ENCODE measurements at regions not wholly inside any gene's neighbourhood (a gene's known extent, or its start where the extent isn't known, plus 50 kb on each side); places are given as distances from the start of the nearest gene placed in this dataset.
"Not testable (repeated sequence)": the region's sequence is repeated elsewhere in the genome, so short reads cannot be mapped to it uniquely, and the experiment has no call there.

DNA sequence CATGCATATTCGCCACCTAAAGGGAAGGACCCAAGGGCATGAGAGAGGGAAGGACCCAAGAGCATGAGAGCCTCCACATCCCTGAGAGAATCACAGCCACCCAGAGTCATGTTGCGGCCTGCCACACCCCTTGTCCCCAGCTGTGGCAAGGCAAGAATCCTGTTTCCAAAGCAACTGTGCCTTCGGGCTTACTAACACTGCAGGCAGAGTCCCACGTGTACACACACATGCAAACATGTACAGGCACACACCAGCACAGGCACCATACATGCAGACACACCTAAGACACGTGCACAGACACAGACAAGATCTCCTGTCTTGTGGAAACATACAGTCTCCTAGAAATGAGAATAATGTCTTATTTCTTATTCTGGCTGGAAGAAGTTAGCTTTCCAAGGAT is 92.4 kb upstream of the CDYL2 start:
- Histone ChIP-seq H3F3A (replicated peaks; ENCODE audit: insufficient read depth) (peaks cover 13% of the 10 kb centered on the region), H3K9ac (no peak overlapping the region), H3K27ac (ENCODE audit: low read depth in 2 of 2, low read length in 1 of 2) (no peak overlapping the region), H3K9me2 (no peaks in the 10 kb centered on the region), H3K36me3 (replicated peaks in 1 of 2; ENCODE audit: control insufficient read depth in 1 of 2, insufficient read depth in 2 of 2, low read length in 1 of 2) (no peaks in the 10 kb centered on the region), H3K79me2 (ENCODE audit: insufficient read depth) (no peaks in the 10 kb centered on the region), H3K4me1 (ENCODE audit: control insufficient read depth in 1 of 2, insufficient read depth in 2 of 2, low read depth in 1 of 2, low read length in 1 of 2) (peaks cover 0 to 11% of the 10 kb centered on the region in 2 experiments; a peak in 1 of 4 replicates), H3K9me3 (no peaks in the 10 kb centered on the region), H3K27me3 (ENCODE audit: insufficient read depth) (no peaks in the 10 kb centered on the region), H3K4me3 (ENCODE audit: low read depth in 2 of 2, low read length in 1 of 2) (no peak overlapping the region), H3K4me2 (no peak overlapping the region), H2AFZ (ENCODE audit: low read depth) (no peak overlapping the region), H4K20me1 (ENCODE audit: insufficient read depth) (no peaks in the 10 kb centered on the region)
- 50% methylated on average over 5 of the region's 5 CpGs for WGBS (ENCODE audit: low lambda C conversion rate)
- ChIA-PET CTCF (no interaction called here), POLR2A (no interaction called here)
- TF ChIP-seq NFIC (IDR thresholded peaks at IDR 0.05; ENCODE audit: borderline replicate concordance) (no peak), SIN3A (IDR thresholded peaks at IDR 0.05; ENCODE audit: borderline replicate concordance, low read depth, low read length) (no peak)
- TF ChIP-seq, protein P1, sequence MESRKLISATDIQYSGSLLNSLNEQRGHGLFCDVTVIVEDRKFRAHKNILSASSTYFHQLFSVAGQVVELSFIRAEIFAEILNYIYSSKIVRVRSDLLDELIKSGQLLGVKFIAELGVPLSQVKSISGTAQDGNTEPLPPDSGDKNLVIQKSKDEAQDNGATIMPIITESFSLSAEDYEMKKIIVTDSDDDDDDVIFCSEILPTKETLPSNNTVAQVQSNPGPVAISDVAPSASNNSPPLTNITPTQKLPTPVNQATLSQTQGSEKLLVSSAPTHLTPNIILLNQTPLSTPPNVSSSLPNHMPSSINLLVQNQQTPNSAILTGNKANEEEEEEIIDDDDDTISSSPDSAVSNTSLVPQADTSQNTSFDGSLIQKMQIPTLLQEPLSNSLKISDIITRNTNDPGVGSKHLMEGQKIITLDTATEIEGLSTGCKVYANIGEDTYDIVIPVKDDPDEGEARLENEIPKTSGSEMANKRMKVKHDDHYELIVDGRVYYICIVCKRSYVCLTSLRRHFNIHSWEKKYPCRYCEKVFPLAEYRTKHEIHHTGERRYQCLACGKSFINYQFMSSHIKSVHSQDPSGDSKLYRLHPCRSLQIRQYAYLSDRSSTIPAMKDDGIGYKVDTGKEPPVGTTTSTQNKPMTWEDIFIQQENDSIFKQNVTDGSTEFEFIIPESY (IDR thresholded peaks at IDR 0.05; ENCODE audit: borderline replicate concordance, low read depth): no peak
- DNase-seq: no peak

DNA sequence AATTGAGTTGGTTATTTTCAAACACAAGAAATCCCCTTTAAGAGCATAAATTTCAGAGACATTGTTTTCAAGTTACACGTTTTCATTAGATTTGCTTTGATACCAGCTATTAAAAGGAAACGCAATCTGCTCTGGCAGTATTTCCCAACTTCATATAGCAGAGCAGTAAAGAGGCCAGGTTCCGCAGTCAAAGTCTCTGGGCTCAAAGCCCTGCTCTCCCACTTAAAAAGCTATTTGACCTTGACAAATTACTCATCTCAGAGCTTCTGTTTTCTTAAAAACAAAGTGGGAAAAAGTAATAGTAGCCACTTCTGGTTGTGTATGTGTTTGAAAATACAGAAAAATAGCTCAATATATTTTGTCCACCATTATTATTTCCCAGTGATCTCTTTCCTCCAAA is 89.7 kb upstream of the CDYL2 start:
- no peak overlapping the region for H3K27ac ChIP-seq (ENCODE audit: low read depth in 2 of 2, low read length in 1 of 2)
- no peaks in the 10 kb centered on the region for H3K79me2 ChIP-seq (ENCODE audit: insufficient read depth)
- H3K9me2 ChIP-seq: no peaks in the 10 kb centered on the region
- WGBS (ENCODE audit: low lambda C conversion rate): 55% methylated on average over 3 of the region's 3 CpGs
- H3F3A ChIP-seq (replicated peaks; ENCODE audit: insufficient read depth): no peaks in the 10 kb centered on the region
- H3K4me1 ChIP-seq (ENCODE audit: control insufficient read depth in 1 of 2, insufficient read depth in 2 of 2, low read depth in 1 of 2, low read length in 1 of 2): peaks cover 0 to 2% of the 10 kb centered on the region in 2 experiments; a peak in 1 of 4 replicates
- H3K4me2 ChIP-seq: no peak overlapping the region
- H2AFZ ChIP-seq (ENCODE audit: low read depth): no peak overlapping the region
- H3K9ac ChIP-seq: no peak overlapping the region
- no peak for DNase-seq
- H3K36me3 ChIP-seq (replicated peaks in 1 of 2; ENCODE audit: control insufficient read depth in 1 of 2, insufficient read depth in 2 of 2, low read length in 1 of 2): no peaks in the 10 kb centered on the region
- ChIA-PET CTCF (interaction anchor here (1.6 kb wide), 1 partner anchor 54 kb away, joined by 3 read pairs; no protein-coding TSS in a partner anchor), POLR2A (no interaction called here)
- H3K4me3 ChIP-seq (ENCODE audit: low read depth in 2 of 2, low read length in 1 of 2): no peak overlapping the region
- no peaks in the 10 kb centered on the region for H3K27me3 ChIP-seq (ENCODE audit: insufficient read depth)
- TF ChIP-seq FOXJ3 (CRISPR knock-in tag; IDR thresholded peaks at IDR 0.05): no peak
- TF ChIP-seq FOSL2 (IDR thresholded peaks at IDR 0.05; ENCODE audit: borderline replicate concordance, low read depth): no peak
- TF ChIP-seq CHD2 (IDR thresholded peaks at IDR 0.05; ENCODE audit: low read length, partially characterized antibody): no peak
- TF ChIP-seq, protein P2, sequence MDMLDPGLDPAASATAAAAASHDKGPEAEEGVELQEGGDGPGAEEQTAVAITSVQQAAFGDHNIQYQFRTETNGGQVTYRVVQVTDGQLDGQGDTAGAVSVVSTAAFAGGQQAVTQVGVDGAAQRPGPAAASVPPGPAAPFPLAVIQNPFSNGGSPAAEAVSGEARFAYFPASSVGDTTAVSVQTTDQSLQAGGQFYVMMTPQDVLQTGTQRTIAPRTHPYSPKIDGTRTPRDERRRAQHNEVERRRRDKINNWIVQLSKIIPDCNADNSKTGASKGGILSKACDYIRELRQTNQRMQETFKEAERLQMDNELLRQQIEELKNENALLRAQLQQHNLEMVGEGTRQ (IDR thresholded peaks at IDR 0.05; ENCODE audit: borderline replicate concordance, low read depth, low read length): no peak
- no peaks in the 10 kb centered on the region for H3K9me3 ChIP-seq
- H4K20me1 ChIP-seq (ENCODE audit: insufficient read depth): no peaks in the 10 kb centered on the region

DNA sequence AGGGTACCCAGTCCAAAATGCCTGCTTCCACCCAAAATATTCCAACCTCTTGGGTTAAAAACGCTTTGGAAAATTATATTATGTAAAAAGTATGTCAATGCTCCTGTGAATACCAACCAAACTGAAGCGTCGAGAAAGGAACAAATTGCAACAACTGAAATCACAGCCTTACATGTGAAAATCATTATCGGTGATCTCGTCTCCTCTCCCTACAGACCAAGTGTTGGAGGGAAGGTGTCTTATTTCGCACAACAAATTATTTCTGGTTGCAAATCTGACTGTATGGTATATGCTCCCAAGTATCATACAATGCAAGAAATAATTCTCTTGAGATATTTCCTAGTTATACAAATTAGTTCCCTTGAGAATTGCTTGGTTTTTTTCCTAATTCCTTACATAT is 89.3 kb upstream of the CDYL2 start:
- CTCF ChIA-PET: interaction anchor here (1.6 kb wide), 1 partner anchor 55 kb away, joined by 3 read pairs; no protein-coding TSS in a partner anchor
- no peaks in the 10 kb centered on the region for H3K9me2 ChIP-seq
- no peak overlapping the region for H3K27ac ChIP-seq (ENCODE audit: low read depth in 2 of 2, low read length in 1 of 2)
- TF ChIP-seq RFX5 (IDR thresholded peaks at IDR 0.05; ENCODE audit: low read length): no peak
- TF ChIP-seq, protein P3, sequence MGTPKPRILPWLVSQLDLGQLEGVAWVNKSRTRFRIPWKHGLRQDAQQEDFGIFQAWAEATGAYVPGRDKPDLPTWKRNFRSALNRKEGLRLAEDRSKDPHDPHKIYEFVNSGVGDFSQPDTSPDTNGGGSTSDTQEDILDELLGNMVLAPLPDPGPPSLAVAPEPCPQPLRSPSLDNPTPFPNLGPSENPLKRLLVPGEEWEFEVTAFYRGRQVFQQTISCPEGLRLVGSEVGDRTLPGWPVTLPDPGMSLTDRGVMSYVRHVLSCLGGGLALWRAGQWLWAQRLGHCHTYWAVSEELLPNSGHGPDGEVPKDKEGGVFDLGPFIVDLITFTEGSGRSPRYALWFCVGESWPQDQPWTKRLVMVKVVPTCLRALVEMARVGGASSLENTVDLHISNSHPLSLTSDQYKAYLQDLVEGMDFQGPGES (IDR thresholded peaks at IDR 0.05; ENCODE audit: low read depth, low read length): no peak
- H3K36me3 ChIP-seq (replicated peaks in 1 of 2; ENCODE audit: control insufficient read depth in 1 of 2, insufficient read depth in 2 of 2, low read length in 1 of 2): no peaks in the 10 kb centered on the region
- H3K4me1 ChIP-seq (ENCODE audit: control insufficient read depth in 1 of 2, insufficient read depth in 2 of 2, low read depth in 1 of 2, low read length in 1 of 2): peaks cover 0 to 2% of the 10 kb centered on the region in 2 experiments; a peak in 1 of 4 replicates
- no peak overlapping the region for H3K4me3 ChIP-seq (ENCODE audit: low read depth in 2 of 2, low read length in 1 of 2)
- no peaks in the 10 kb centered on the region for H3K79me2 ChIP-seq (ENCODE audit: insufficient read depth)
- H2AFZ ChIP-seq (ENCODE audit: low read depth): no peak overlapping the region
- POLR2A ChIA-PET: no interaction called here
- no peaks in the 10 kb centered on the region for H3F3A ChIP-seq (replicated peaks; ENCODE audit: insufficient read depth)
- no peaks in the 10 kb centered on the region for H3K27me3 ChIP-seq (ENCODE audit: insufficient read depth)
- no peak for DNase-seq
- no peak overlapping the region for H3K4me2 ChIP-seq
- H3K9ac ChIP-seq: no peak overlapping the region
- H3K9me3 ChIP-seq: no peaks in the 10 kb centered on the region
- 68% methylated on average over 6 of the region's 6 CpGs for WGBS (ENCODE audit: low lambda C conversion rate)
- no peaks in the 10 kb centered on the region for H4K20me1 ChIP-seq (ENCODE audit: insufficient read depth)

DNA sequence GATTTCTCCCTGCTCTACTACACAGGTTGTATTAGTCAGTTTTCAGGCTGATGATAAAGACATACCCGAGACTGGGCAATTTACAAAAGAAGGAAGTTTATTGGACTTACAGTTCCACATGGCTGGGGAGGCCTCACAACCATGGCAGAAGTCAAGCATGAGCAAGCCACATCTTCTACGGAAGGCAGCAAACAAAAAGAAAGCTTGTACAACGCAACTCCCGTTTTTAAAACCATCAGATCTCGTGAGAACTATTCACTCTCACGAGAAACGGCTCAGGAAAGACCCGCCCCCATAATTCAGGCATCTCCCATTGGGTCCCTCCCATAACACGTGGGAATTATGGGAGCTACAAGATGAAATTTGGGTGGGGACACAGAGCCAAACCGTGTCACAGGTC is 88.0 kb upstream of the CDYL2 start:
- H3K4me2 ChIP-seq; H3K36me3 ChIP-seq (replicated peaks in 1 of 2; ENCODE audit: control insufficient read depth in 1 of 2, insufficient read depth in 2 of 2, low read length in 1 of 2); H4K20me1 ChIP-seq (ENCODE audit: insufficient read depth); POLR2A ChIA-PET; H3K9me2 ChIP-seq; H3K79me2 ChIP-seq (ENCODE audit: insufficient read depth); H2AFZ ChIP-seq (ENCODE audit: low read depth); H3K9me3 ChIP-seq; H3K9ac ChIP-seq; CTCF ChIA-PET; H3K27me3 ChIP-seq (ENCODE audit: insufficient read depth); DNase-seq; H3K4me3 ChIP-seq (ENCODE audit: low read depth in 2 of 2, low read length in 1 of 2); H3F3A ChIP-seq (replicated peaks; ENCODE audit: insufficient read depth); H3K4me1 ChIP-seq (ENCODE audit: control insufficient read depth in 1 of 2, insufficient read depth in 2 of 2, low read depth in 1 of 2, low read length in 1 of 2); H3K27ac ChIP-seq (ENCODE audit: low read depth in 2 of 2, low read length in 1 of 2): not testable (repeated sequence)
- WGBS (ENCODE audit: low lambda C conversion rate): 43% methylated on average over 10 of the region's 10 CpGs
